GM12878 (cell line): ENCODE measurements at regions not wholly inside any gene's neighbourhood (a gene's known extent, or its start where the extent isn't known, plus 50 kb on each side); places are given as distances from the start of the nearest gene placed in this dataset.

Experiments used
- ATAC-seq: fragments of 200-7000 bp; cut with Tn5 transposase; 3 replicates; pipeline ENCODE4 v1.9.1; 2020; ENCODE audit warnings: mild to moderate bottlenecking, moderate library complexity
- BruUV-seq: library from RNA; stranded (reverse); fragments of 400-500 nt; replicated peaks from 2 replicates; lab custom pipeline; 2021; lab: Mats Ljungman, UMichigan
- CTCF ChIA-PET: fragments of 300-600 bp; sonication (Branson Sonifier 250); formaldehyde crosslinking; extraction: SDS; loops from one replicate; lab custom pipeline; 2021; ENCODE audit warnings: inconsistent platforms; lab: Yijun Ruan, JAX
- POLR2A ChIA-PET: fragments of 350-600 bp; formaldehyde crosslinking; extraction: SDS; loops from one replicate; lab custom pipeline; 2021; ENCODE audit warnings: inconsistent platforms; lab: Charles Lee
- RAD21 ChIA-PET: fragments of 300-600 bp; sonication (Branson Sonifier 250); formaldehyde crosslinking; loops from one replicate; lab custom pipeline; 2023; ENCODE audit warnings: antibody characterized with exemption; ENCODE audit not compliant: unreplicated experiment; lab: Charles Lee
- SMC1A ChIA-PET: fragments of 300-600 bp; sonication (Branson Sonifier 250); formaldehyde crosslinking; loops from one replicate; lab custom pipeline; 2023; ENCODE audit not compliant: unreplicated experiment, uncharacterized antibody; lab: Charles Lee
- DNase-seq: peaks from one replicate; pipeline ENCODE4 v3.0.0-alpha.2; 2011; ENCODE audit warnings: low read depth, low spot score
- FAIRE-seq: peaks from 3 replicates; lab custom pipeline; 2011; peaks lifted over from hg19 to GRCh38; lab: Jason Lieb, UNC
- H2AFZ ChIP-seq: 2 replicates; pipeline ENCODE4 v1.6.0; 2011; ENCODE audit warnings: low read depth, low read length, control low read depth; ENCODE audit not compliant: control insufficient read depth
- H3K27ac ChIP-seq: 2 replicates; pipeline ENCODE4 v1.5.1; 2011; ENCODE audit warnings: control low read depth; ENCODE audit not compliant: control insufficient read depth, insufficient read depth
- H3K27me3 ChIP-seq, 2 experiments: replicated peaks in 1 of 2; 2 replicates each; pipeline versions ENCODE4 v1.6.0 to v1.6.1; 2011; ENCODE audit warnings: low read length in 1 of 2; ENCODE audit not compliant: control insufficient read depth in 2 of 2, insufficient read depth in 2 of 2
- H3K36me3 ChIP-seq, 2 experiments: 2 replicates each; pipeline ENCODE4 v1.5.1; 2011; ENCODE audit warnings: low read length in 1 of 2; ENCODE audit not compliant: control insufficient read depth in 2 of 2, insufficient read depth in 2 of 2
- H3K4me1 ChIP-seq: 2 replicates; pipeline ENCODE4 v1.6.1; 2011; ENCODE audit warnings: mild to moderate bottlenecking, low read length, moderate library complexity, mixed read lengths; ENCODE audit not compliant: control insufficient read depth, insufficient read depth
- H3K4me2 ChIP-seq: 2 replicates; pipeline ENCODE4 v1.6.0; 2011; ENCODE audit warnings: control low read depth; ENCODE audit not compliant: control insufficient read depth, insufficient read depth
- H3K4me3 ChIP-seq: fragments of 200-600 bp; sonication (generic); 2 replicates; pipeline ENCODE4 v1.5.1; 2016
- H3K79me2 ChIP-seq: 2 replicates; pipeline ENCODE4 v1.6.0; 2011; ENCODE audit warnings: low read length; ENCODE audit not compliant: control insufficient read depth, insufficient read depth
- H3K9ac ChIP-seq: 2 replicates; pipeline ENCODE4 v1.8.0; 2011; ENCODE audit warnings: low read length, control low read depth, mixed read lengths; ENCODE audit not compliant: control insufficient read depth, insufficient read depth
- H3K9me3 ChIP-seq: replicated peaks from 3 replicates; pipeline ENCODE4 v1.5.1; 2011; ENCODE audit warnings: mild to moderate bottlenecking, low read length; ENCODE audit not compliant: control insufficient read depth, insufficient read depth
- H4K20me1 ChIP-seq: 2 replicates; pipeline ENCODE4 v1.6.0; 2011; ENCODE audit not compliant: control insufficient read depth, insufficient read depth
- ASH2L ChIP-seq: fragments of 300-600, 200-600 bp; sonication (generic); IDR thresholded peaks from 2 replicates; pipeline ENCODE4 v1.6.1; 2017; ENCODE audit warnings: low read depth, mild to moderate bottlenecking, borderline replicate concordance
- NFYB ChIP-seq: IDR thresholded peaks from 2 replicates; pipeline ENCODE4 v1.6.1; 2011; ENCODE audit warnings: low read depth, mild to moderate bottlenecking, low read length, improper control_type of control experiment, moderate library complexity; ENCODE audit not compliant: insufficient read depth
- NR2C1 ChIP-seq: fragments of 450-650 bp; IDR thresholded peaks from 2 replicates; pipeline ENCODE4 v1.6.1; 2017; ENCODE audit warnings: antibody characterized with exemption, mild to moderate bottlenecking, moderate library complexity
- SRF ChIP-seq, 2 experiments: IDR thresholded peaks; 2 replicates each; pipeline ENCODE4 v1.6.1; 2011; ENCODE audit warnings: low read depth in 2 of 2, low read length in 2 of 2, mild to moderate bottlenecking in 1 of 2, moderate library complexity in 1 of 2
- TAF1 ChIP-seq: IDR thresholded peaks from 2 replicates; pipeline ENCODE4 v1.6.1; 2011; ENCODE audit warnings: mild to moderate bottlenecking, low read depth, low read length, borderline replicate concordance
- ZBTB11 ChIP-seq: fragments of 450-650 bp; formaldehyde crosslinking; IDR thresholded peaks from 2 replicates; pipeline ENCODE4 v1.5.0; 2022; ENCODE audit warnings: mild to moderate bottlenecking, missing genetic modification characterization
- ZBTB33 ChIP-seq: fragments of 450-650 bp; IDR thresholded peaks from 2 replicates; pipeline ENCODE4 v1.6.1; 2017; ENCODE audit warnings: mild to moderate bottlenecking
- ZBTB40 ChIP-seq: fragments of 450-650 bp; IDR thresholded peaks from 2 replicates; pipeline ENCODE4 v1.6.1; 2016; ENCODE audit warnings: mild to moderate bottlenecking, moderate library complexity, borderline replicate concordance
- WGBS: methylation state at CpG from one replicate; pipeline ENCODE4 v1.1.6; 2016; ENCODE audit warnings: low lambda C conversion rate; ENCODE audit not compliant: insufficient replicate concordance, insufficient coverage; ENCODE audit errors: missing lambda C conversion rate; 5-methylcytosine and 5-hydroxymethylcytosine counted together
- in situ Hi-C: fragments of 300-500 bp; cut with MboI; formaldehyde crosslinking; loops from 9 replicates; pipeline ENCODE4 v1.14.3; 2018; ENCODE audit warnings: mixed read lengths
- intact Hi-C: fragments of 100-400 bp; cut with micrococcal nuclease; formaldehyde crosslinking; loops from one replicate; pipeline ENCODE4 v1.14.2; 2022; ENCODE audit not compliant: unreplicated experiment

- ChIA-PET RAD21 (no interaction called here), SMC1A (interaction anchor here (1.8 kb wide), 1 partner anchor 12 kb away, joined by 3 read pairs; no protein-coding TSS in a partner anchor), POLR2A (interaction anchor here (0.5 kb wide), 1 partner anchor 149 kb away, joined by 3 read pairs; no protein-coding TSS in a partner anchor), CTCF (no interaction called here)
- H3K4me1 ChIP-seq = no peaks in the 10 kb centered on the region
- no peak overlapping the region for H3K9ac ChIP-seq
- no peak overlapping the region for H3K4me2 ChIP-seq
- BruUV-seq = no TSS peak
- H3K27ac ChIP-seq = no peak overlapping the region
- 40% methylated on average over 8 of the region's 8 CpGs for WGBS
- no peaks in the 10 kb centered on the region for H3K9me3 ChIP-seq
- H4K20me1 ChIP-seq = no peaks in the 10 kb centered on the region; the same call in 1 of the 2 replicates
- no peak overlapping the region for H2AFZ ChIP-seq
- DNase-seq = no peak
- intact Hi-C loops = no loop called here
- ATAC-seq = no peak
- no peaks in the 10 kb centered on the region; a peak in 1 of 4 replicates for H3K27me3 ChIP-seq
- H3K36me3 ChIP-seq = no peaks in the 10 kb centered on the region
- FAIRE-seq = no peak
- H3K79me2 ChIP-seq = no peaks in the 10 kb centered on the region
- in situ Hi-C loops = no loop called here
- H3K4me3 ChIP-seq = no peak overlapping the region
- no peak for TF ChIP-seq TAF1
- no peak for TF ChIP-seq ZBTB33
- no peak for TF ChIP-seq ZBTB11 (CRISPR knock-in tag)
- no peak for TF ChIP-seq SRF (IDR thresholded peaks at IDR 0.05; ENCODE audit: low read depth in 2 of 2, low read length in 2 of 2)
- no peak for TF ChIP-seq NR2C1
- no peak for TF ChIP-seq ZBTB40
- TF ChIP-seq ASH2L = no peak
- TF ChIP-seq NFYB = no peak
Measured at GRCh38 chr13:99844421-99844820, 127.1 kb downstream of the ZIC5 start.
